GM19035 (cell line): ENCODE measurements at regions not wholly inside any gene's neighbourhood (a gene's known extent, or its start where the extent isn't known, plus 50 kb on each side); places are given as distances from the start of the nearest gene placed in this dataset.

Experiments used
- ATAC-seq: cut with Tn5 transposase; IDR thresholded peaks from one replicate; pipeline ENCODE4 v1.9.1; 2021; ENCODE audit not compliant: unreplicated experiment

DNA sequence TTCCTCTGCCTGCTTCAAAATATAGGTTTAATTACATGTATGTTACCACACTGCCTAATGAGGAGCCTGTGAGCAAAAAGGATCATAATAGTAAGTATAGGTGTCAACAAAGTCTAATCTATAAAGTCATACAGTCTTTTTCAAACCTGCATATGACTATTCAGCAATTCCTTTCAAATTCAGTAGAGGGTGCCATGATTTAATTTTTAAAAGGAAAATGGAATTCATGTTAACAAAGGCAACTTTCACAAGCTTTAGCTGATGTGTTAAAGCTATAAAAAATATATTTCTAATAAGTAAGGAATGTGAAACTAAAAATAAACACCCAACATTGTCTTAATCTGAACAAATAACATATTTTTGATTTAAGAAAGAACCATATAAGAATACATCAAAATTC lies 52.1 kb downstream of the MPP7 start:
- ATAC-seq: no peak

DNA sequence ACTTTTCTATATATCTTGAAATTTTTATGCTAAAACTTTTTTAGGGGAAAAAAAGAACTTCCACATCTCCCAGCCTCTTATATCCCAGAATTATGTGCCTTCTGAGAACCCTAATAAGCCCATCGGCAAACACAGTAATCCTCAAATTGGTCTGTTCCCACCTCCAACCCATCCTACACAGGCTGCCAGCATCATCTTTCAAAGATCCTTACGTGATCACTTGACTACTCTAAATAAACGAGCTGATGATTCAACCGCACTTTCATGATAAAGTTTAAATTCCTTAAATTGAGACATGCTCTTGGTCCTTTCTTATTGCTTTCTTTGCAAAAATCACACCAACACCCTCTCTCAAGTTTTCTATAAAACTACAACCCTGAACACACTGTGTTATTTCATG lies 52.5 kb downstream of the MPP7 start:
- ATAC-seq: no peak

DNA sequence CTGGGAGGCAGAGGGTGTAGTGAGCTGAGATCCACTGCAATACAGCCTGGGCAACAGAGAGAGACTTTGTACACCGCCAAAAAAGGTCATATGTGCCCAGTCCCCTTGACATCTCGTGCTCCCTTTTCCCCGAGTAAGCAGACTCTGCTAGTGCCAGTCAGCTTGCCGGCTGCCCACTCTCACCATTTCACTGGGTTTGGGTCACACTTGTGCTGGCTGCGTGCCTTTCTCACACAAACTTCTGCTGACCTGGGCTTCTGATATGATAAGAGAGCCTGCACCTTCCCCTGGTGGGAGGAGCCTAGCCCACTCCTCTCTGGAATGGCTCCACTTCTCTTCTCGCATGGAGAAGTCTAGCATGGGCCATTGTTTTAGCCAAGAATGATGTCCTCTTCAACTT lies 53.4 kb downstream of the MPP7 start:
- ATAC-seq: no peak

GRCh38 chr10:28248092-28248491 lies 54.8 kb downstream of the MPP7 start:
- ATAC-seq: no peak

DNA sequence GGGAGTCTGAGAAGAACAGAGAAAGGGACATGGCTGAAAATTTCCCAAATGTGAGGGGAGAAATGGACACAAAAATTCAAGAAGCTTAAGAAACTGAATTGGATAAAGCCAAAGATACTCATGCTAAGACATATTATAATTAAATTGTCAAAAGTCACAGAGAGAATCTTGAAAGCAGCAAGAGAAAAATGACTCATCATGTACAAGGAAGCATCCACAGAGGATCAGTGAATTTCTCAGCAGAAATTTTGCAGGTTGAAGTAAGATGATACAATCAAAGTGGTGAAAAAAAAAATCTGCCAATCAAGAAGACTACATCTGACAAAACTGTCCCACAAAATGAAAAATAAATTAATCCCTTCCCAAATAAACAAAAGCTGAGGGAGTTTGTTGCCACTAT lies 56.8 kb downstream of the MPP7 start:
- no peak for ATAC-seq

GRCh38 chr10:28243923-28244322 lies 58.9 kb downstream of the MPP7 start:
- ATAC-seq: no peak

- ATAC-seq: no peak
Observed at GRCh38 chr10:28242555-28243204, 60.2 kb downstream of the MPP7 start.

- peak; percentile 49 for ATAC-seq
Observed at GRCh38 chr10:28241741-28242399, 61.0 kb downstream of the MPP7 start.

DNA sequence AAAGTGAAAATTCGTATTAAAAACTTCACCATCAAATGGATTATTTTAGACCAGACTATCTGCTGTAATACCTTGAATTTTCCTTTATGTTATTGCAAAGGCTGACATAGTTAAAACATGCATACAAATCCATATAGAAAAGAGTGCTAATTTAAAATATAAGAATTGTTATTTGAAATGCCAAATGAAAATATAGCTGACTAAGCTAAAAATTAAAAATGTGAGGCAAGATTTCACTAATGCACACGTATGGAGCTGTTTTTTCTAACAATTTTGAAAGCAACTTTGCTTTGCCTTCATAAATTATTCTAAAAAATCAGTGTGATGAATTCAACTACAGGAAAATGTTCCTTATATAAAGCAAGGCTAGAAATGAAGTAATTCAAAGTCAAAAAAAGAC lies 62.5 kb downstream of the MPP7 start:
- ATAC-seq: no peak

DNA sequence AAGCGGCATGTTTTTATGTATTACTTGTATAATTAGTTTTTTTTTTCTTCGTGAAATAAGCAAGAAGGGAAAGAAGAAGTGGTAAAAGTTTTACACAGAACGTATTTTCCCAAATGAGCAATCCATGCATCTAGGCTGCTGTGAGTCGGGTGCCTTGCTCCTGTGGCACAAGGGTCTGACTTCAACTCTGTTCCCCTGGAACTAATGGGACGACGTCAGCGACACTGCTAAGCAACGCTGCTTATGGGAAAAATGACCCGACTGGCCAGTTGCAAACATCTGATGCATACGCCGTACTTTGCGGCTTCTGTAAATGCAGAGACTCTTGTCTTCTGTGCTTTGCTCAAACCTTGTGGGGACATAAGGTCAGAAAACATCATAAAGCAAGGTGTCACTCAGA lies 66.3 kb downstream of the MPP7 start:
- no peak for ATAC-seq

- ATAC-seq: no peak
Observed at GRCh38 chr10:28220811-28221210, 82.1 kb downstream of the MPP7 start.

GRCh38 chr10:28219251-28219650 lies 83.6 kb downstream of the MPP7 start:
- ATAC-seq: no peak

DNA sequence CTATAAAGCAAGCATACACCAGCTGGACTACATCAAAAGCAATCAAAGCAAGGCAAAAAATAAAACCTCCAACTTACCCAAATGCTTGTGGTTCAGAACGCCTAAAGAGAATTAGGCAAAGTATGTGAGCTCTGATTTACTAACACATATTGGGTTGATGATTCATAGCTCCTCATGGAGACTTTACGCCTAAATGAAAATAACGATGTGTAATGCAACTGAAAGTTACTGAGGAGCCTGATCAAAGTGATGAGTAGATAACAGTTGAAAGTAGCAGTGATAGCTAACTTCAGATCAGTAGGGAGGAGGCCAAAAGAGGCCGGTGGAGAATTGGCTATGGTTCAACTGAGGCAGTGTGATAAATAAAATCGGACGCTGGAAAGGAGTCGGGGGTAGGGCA lies 85.0 kb downstream of the MPP7 start:
- ATAC-seq: no peak

- ATAC-seq: no peak
Observed at GRCh38 chr10:28215930-28216329, 86.9 kb downstream of the MPP7 start.

DNA sequence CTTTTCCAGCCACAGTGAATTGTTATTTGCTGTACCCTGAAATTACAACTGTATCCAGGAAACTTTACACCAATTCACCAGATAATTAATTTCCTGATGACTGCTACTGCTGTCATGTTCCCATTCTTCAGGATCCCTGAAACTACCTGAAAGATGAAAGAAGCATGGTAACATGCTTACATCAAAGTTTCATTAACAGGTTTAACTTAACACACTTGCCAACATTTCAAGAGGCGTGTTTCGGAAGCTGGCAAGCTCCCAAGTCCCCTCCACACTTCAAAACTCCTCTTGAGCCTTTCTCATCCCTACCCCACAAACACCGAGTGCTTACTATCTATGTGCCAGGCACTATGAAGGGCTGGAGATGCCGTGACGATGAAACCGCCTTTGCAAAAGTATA lies 88.6 kb downstream of the MPP7 start:
- no peak for ATAC-seq

DNA sequence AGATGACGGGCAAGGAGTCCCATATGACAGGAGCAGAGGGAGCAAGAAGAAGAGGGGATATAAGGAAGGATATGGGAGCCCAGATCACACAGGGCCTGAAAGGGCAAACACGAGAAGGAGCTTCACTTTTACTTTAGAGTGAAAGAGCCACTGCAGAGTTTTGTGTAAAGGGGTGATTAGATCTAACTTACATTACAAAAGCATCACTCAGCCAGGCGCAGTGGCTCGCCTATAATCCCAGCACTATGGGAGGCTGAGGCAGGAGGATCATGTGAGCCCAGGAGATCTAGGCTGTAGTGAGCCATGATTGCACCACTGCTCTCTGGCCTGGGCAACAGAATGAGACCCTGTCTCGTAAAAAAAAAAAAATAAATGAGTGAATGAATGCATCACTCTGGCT lies 91.1 kb downstream of the MPP7 start:
- ATAC-seq: no peak

DNA sequence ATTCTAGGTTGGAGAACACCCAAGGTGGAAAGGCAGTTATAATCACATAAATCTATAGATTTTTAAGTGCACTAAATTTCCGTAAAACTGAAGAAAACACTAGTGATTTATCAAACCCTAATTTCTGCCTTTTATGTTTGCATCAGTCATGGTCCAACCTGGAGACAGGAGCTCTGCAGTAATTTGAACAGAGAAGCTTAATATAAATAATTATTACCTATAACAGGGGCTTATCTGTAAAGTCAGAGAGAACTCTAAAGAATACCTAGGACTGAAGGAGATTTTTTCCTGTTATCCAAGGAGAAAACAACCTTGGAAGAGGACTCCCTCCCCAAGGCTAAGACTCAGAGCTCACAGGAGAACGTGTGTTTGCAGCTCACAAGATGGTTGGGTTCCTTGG lies 95.1 kb downstream of the MPP7 start:
- ATAC-seq: no peak

DNA sequence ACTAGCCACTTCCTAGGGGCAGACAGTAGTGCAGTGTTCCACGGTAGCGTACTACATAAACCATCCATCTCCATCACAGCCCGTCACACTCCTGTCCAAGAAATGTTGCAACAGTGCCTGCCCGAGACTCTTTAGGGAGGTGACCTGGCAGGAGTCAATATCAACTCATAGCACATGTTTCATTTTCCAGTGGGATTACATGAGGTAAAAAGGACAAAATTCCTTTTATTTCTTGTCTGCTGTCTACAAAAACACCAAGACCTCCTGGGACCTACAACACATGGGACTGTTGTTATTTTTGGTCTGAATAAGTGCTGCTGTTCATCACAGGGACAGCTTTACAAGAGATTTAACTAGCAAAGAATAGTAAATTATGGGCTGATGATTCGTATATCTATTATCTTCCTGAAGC lies 99.9 kb downstream of the MPP7 start:
- ATAC-seq: no peak

GRCh38 chr10:28201410-28202400 lies 101.2 kb downstream of the MPP7 start:
- no peak for ATAC-seq

- ATAC-seq: no peak
Observed at GRCh38 chr10:28200775-28201174, 102.1 kb downstream of the MPP7 start.

- ATAC-seq: no peak
Observed at GRCh38 chr10:28199941-28200340, 102.9 kb downstream of the MPP7 start.

DNA sequence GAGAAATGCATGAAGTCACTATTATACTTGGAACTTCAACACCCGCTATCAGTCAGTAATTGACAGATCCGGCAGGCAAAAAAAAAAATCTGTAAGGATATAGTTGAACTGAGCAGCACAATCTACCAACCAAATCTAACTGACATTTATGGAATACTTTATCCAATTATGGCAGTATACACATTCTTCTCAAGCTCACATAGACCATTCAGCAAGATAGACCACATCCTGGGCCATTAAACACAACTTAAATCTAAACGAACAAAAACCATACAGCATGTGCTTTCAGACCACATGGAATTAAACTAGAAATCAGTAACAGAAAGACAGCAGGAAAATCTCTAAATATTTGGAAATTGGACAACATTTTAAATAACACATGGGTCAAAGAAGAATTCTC lies 112.7 kb downstream of the MPP7 start:
- no peak for ATAC-seq
